ENCODE measurements at regions not wholly inside any gene's neighbourhood (a gene's known extent, or its start where the extent isn't known, plus 50 kb on each side); places are given as distances from the start of the nearest gene placed in this dataset.

- H2BK12ac ChIP-seq (ENCODE audit: low read depth, low read length): no peak overlapping the region
- H3K4ac ChIP-seq (replicated peaks; ENCODE audit: insufficient read length, low read depth, low read length): no peak overlapping the region
- H2AK5ac ChIP-seq (ENCODE audit: low read depth, low read length): no peak overlapping the region
- DNase-seq (ENCODE audit: low read depth in 1 of 2, low spot score in 2 of 2) (no peak), FAIRE-seq (no peak)
- ChIA-PET CTCF (ENCODE audit: partially characterized antibody) (no interaction called here), POLR2A (ENCODE audit: partially characterized antibody) (no interaction called here)
- no peaks in the 10 kb centered on the region for H3K9me3 ChIP-seq (ENCODE audit: insufficient read depth in 2 of 2, low read depth in 1 of 2, low read length in 1 of 2)
- no peak for TF ChIP-seq KDM5A (IDR thresholded peaks at IDR 0.05; ENCODE audit: low read length)
- TF ChIP-seq, protein P1, sequence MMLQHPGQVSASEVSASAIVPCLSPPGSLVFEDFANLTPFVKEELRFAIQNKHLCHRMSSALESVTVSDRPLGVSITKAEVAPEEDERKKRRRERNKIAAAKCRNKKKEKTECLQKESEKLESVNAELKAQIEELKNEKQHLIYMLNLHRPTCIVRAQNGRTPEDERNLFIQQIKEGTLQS (IDR thresholded peaks at IDR 0.05; ENCODE audit: insufficient read depth, low read depth, low read length): no peak
- no peak for TF ChIP-seq JUN (IDR thresholded peaks at IDR 0.05; ENCODE audit: low read depth, low read length)
- TF ChIP-seq BCL11A (IDR thresholded peaks at IDR 0.05; ENCODE audit: low read depth in 2 of 2, low read length in 2 of 2): no peak
- H3K36me3 ChIP-seq (ENCODE audit: control insufficient read depth in 2 of 4, insufficient read depth in 4 of 4, low read length in 3 of 4): no peaks in the 10 kb centered on the region
- no peak overlapping the region for H3K18ac ChIP-seq (ENCODE audit: extremely low read depth, low read length)
- H3K9ac ChIP-seq (replicated peaks in 1 of 4; ENCODE audit: extremely low read depth in 1 of 4, low read depth in 3 of 4, low read length in 3 of 4): no peak overlapping the region
- H2AFZ ChIP-seq (ENCODE audit: low read length): peak overlapping the region; percentile 40; the same call in 1 of the 2 replicates
- no peaks in the 10 kb centered on the region for H4K20me1 ChIP-seq (replicated peaks in 1 of 2; ENCODE audit: control insufficient read depth in 1 of 2, insufficient read depth in 2 of 2, low read length in 2 of 2)
- H3K79me1 ChIP-seq (ENCODE audit: low read depth, low read length): no peaks in the 10 kb centered on the region
- no peak overlapping the region for H2BK20ac ChIP-seq (ENCODE audit: low read length)
- H2BK5ac ChIP-seq (ENCODE audit: low read depth, low read length): no peak overlapping the region
- 77% methylated on average over 3 of the region's 3 CpGs; no CpG with 5 or more reads in 1 of the 2 experiments for WGBS, 2 experiments (ENCODE audit: extremely low coverage in 1 of 2, insufficient coverage in 1 of 2, insufficient read length in 1 of 2, insufficient replicate concordance in 2 of 2, low coverage in 1 of 2, low lambda C conversion rate in 2 of 2, missing lambda C conversion rate in 1 of 2)
- H3K79me2 ChIP-seq (ENCODE audit: control insufficient read depth in 1 of 2, insufficient read depth in 2 of 2, low read length in 2 of 2): no peaks in the 10 kb centered on the region
- H3K4me3 ChIP-seq (ENCODE audit: extremely low read depth in 1 of 4, insufficient read depth in 2 of 4, low read depth in 3 of 4, low read length in 4 of 4): no peak overlapping the region
- H3K4me1 ChIP-seq (replicated peaks in 1 of 4; ENCODE audit: control insufficient read depth in 3 of 4, insufficient read depth in 4 of 4, low read length in 3 of 4): 0 out of 7 replicates have a peak, but pooled peaks cover 0 to 2% (median 0%) of the 10 kb centered on the region in 4 experiments
- no peak overlapping the region for H2BK120ac ChIP-seq (replicated peaks; ENCODE audit: low read depth, low read length)
- no peak overlapping the region for H4K91ac ChIP-seq (replicated peaks; ENCODE audit: insufficient read length, low read length)
- no peak overlapping the region for H4K5ac ChIP-seq (ENCODE audit: insufficient read length, low read depth, low read length)
- peaks cover 0 to 1% (median 0%) of the 10 kb centered on the region in 4 experiments; a peak in 1 of 7 replicates for H3K27me3 ChIP-seq (replicated peaks in 1 of 4; ENCODE audit: control insufficient read depth in 3 of 4, extremely low read depth in 1 of 4, insufficient read depth in 3 of 4, low read length in 3 of 4)
- no peak overlapping the region for H3K23ac ChIP-seq (ENCODE audit: insufficient read length)
- H3K23me2 ChIP-seq (ENCODE audit: low read depth, low read length): no peaks in the 10 kb centered on the region
- H3K4me2 ChIP-seq (ENCODE audit: insufficient read depth in 1 of 2, low read depth in 2 of 2, low read length in 2 of 2): no peak overlapping the region
- H2BK15ac ChIP-seq (ENCODE audit: low read length): no peak overlapping the region
- H4K8ac ChIP-seq (ENCODE audit: extremely low read depth, insufficient read depth, low read length): no peak overlapping the region
- no peak overlapping the region for H3K56ac ChIP-seq (replicated peaks; ENCODE audit: insufficient read length, low read depth, low read length)
- no peak overlapping the region for H3K27ac ChIP-seq (ENCODE audit: low read depth, low read length)
- H3K14ac ChIP-seq (ENCODE audit: insufficient read length): no peak overlapping the region
Observed at GRCh38 chr5:27387535-27388073, 349.2 kb upstream of the CDH9 start.

All from H1 (cell line).